ENCODE measurements at regions not wholly inside any gene's neighbourhood (a gene's known extent, or its start where the extent isn't known, plus 50 kb on each side); places are given as distances from the start of the nearest gene placed in this dataset.

DNA sequence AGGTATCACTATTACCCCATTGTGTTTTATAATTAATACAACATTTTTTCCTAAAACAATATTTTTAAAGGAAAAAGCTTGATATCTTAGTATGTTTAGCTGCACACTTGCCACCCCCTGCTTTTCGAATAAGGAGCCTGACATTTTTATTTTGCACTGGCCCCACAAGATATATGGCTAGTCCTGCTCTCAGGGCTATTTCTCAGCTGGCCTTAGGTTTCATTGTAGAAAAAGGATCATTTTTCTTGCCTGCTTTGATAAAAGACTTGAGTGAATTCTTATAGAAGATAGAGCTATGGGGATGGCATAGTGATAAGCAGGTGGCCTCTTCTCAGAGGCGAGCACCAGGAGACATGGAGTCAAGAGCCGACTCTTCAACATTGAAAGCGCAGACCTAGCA, 167.0 kb downstream of the FAM78B start:
- H3K4me1 ChIP-seq (ENCODE audit: control insufficient read depth in 1 of 2, insufficient read depth in 2 of 2, low read length in 2 of 2) = no peaks in the 10 kb centered on the region
- H3K4me3 ChIP-seq (replicated peaks in 1 of 2; ENCODE audit: low read depth in 1 of 2, low read length in 2 of 2) = no peak overlapping the region
- no TSS peak for BruUV-seq (replicated peaks)
- no peak for ATAC-seq
- no peak overlapping the region for H3K27ac ChIP-seq (ENCODE audit: low read depth, low read length)
- no peak overlapping the region for H3K9ac ChIP-seq (ENCODE audit: low read length)
- no peak overlapping the region for H2AFZ ChIP-seq (ENCODE audit: low read depth, low read length, poor library complexity, severe bottlenecking)
- H3K27me3 ChIP-seq (ENCODE audit: insufficient read depth, low read length) = peaks cover 16% of the 10 kb centered on the region; the same call in 1 of the 2 replicates
- no peak for DNase-seq (ENCODE audit: low read depth, low spot score)
- intact Hi-C loops (cut with micrococcal nuclease) = no loop called here
- no peaks in the 10 kb centered on the region for H3K9me2 ChIP-seq (ENCODE audit: insufficient read depth)
- ChIA-PET CTCF (no interaction called here), RAD21 (ENCODE audit: low non-redundant PET in 1 of 2, low total read pairs in 2 of 2, uncharacterized antibody in 2 of 2, unreplicated experiment in 2 of 2) (no interaction called here), POLR2A (no interaction called here)
- H4K20me1 ChIP-seq (ENCODE audit: insufficient read depth) = no peaks in the 10 kb centered on the region
- no peak overlapping the region for H3K4me2 ChIP-seq (ENCODE audit: low read length)
- TF ChIP-seq POLR2AphosphoS5 (IDR thresholded peaks at IDR 0.05; ENCODE audit: low read depth, low read length) (no peak), EZH2 (IDR thresholded peaks at IDR 0.05) (no peak), ATF3 (IDR thresholded peaks at IDR 0.05) (no peak), ZFX (IDR thresholded peaks at IDR 0.05) (no peak), ZNF274 (IDR thresholded peaks at IDR 0.05; ENCODE audit: low read depth, low read length) (no peak), TCF7L2 (IDR thresholded peaks at IDR 0.05; ENCODE audit: borderline replicate concordance, extremely low read depth, insufficient read depth, insufficient read length) (no peak), FOSL1 (IDR thresholded peaks at IDR 0.05; ENCODE audit: low read depth) (no peak), CEBPB (IDR thresholded peaks at IDR 0.05; ENCODE audit: low read depth) (no peak), YY1 (IDR thresholded peaks at IDR 0.05; ENCODE audit: extremely low read depth, insufficient replicate concordance, low read depth, low read length) (no peak), ELF1 (IDR thresholded peaks at IDR 0.05; ENCODE audit: borderline replicate concordance, low read depth) (no peak), CBX3 (IDR thresholded peaks at IDR 0.05; ENCODE audit: low read depth) (no peak), SIN3A (IDR thresholded peaks at IDR 0.05; ENCODE audit: low read depth) (no peak), SRF (IDR thresholded peaks at IDR 0.05; ENCODE audit: low read depth) (no peak), JUND (IDR thresholded peaks at IDR 0.05) (no peak)
- TF ChIP-seq, protein P1, sequence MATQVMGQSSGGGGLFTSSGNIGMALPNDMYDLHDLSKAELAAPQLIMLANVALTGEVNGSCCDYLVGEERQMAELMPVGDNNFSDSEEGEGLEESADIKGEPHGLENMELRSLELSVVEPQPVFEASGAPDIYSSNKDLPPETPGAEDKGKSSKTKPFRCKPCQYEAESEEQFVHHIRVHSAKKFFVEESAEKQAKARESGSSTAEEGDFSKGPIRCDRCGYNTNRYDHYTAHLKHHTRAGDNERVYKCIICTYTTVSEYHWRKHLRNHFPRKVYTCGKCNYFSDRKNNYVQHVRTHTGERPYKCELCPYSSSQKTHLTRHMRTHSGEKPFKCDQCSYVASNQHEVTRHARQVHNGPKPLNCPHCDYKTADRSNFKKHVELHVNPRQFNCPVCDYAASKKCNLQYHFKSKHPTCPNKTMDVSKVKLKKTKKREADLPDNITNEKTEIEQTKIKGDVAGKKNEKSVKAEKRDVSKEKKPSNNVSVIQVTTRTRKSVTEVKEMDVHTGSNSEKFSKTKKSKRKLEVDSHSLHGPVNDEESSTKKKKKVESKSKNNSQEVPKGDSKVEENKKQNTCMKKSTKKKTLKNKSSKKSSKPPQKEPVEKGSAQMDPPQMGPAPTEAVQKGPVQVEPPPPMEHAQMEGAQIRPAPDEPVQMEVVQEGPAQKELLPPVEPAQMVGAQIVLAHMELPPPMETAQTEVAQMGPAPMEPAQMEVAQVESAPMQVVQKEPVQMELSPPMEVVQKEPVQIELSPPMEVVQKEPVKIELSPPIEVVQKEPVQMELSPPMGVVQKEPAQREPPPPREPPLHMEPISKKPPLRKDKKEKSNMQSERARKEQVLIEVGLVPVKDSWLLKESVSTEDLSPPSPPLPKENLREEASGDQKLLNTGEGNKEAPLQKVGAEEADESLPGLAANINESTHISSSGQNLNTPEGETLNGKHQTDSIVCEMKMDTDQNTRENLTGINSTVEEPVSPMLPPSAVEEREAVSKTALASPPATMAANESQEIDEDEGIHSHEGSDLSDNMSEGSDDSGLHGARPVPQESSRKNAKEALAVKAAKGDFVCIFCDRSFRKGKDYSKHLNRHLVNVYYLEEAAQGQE (IDR thresholded peaks at IDR 0.05; ENCODE audit: low read depth) = no peak
- TF ChIP-seq, protein P2, sequence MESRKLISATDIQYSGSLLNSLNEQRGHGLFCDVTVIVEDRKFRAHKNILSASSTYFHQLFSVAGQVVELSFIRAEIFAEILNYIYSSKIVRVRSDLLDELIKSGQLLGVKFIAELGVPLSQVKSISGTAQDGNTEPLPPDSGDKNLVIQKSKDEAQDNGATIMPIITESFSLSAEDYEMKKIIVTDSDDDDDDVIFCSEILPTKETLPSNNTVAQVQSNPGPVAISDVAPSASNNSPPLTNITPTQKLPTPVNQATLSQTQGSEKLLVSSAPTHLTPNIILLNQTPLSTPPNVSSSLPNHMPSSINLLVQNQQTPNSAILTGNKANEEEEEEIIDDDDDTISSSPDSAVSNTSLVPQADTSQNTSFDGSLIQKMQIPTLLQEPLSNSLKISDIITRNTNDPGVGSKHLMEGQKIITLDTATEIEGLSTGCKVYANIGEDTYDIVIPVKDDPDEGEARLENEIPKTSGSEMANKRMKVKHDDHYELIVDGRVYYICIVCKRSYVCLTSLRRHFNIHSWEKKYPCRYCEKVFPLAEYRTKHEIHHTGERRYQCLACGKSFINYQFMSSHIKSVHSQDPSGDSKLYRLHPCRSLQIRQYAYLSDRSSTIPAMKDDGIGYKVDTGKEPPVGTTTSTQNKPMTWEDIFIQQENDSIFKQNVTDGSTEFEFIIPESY (IDR thresholded peaks at IDR 0.05; ENCODE audit: extremely low read depth, insufficient replicate concordance, low read length) = no peak
- no peaks in the 10 kb centered on the region for H3K79me2 ChIP-seq (ENCODE audit: insufficient read depth, low read length)
- H3K9me3 ChIP-seq (ENCODE audit: control insufficient read depth in 1 of 2, insufficient read depth in 1 of 2, low read depth in 1 of 2, low read length in 2 of 2) = no peaks in the 10 kb centered on the region
- H3K36me3 ChIP-seq (ENCODE audit: control insufficient read depth in 1 of 2, insufficient read depth in 2 of 2, low read length in 2 of 2) = no peaks in the 10 kb centered on the region
